ENCODE measurements at regions not wholly inside any gene's neighbourhood (a gene's known extent, or its start where the extent isn't known, plus 50 kb on each side); places are given as distances from the start of the nearest gene placed in this dataset.

- TF ChIP-seq CTCF (IDR thresholded peaks at IDR 0.05): no peak
- TF ChIP-seq POLR2AphosphoS5 (IDR thresholded peaks at IDR 0.05; ENCODE audit: low read depth, low read length): no peak
Observed at GRCh38 chr2:19785447-19785846, 116.3 kb downstream of the TTC32 start.
